OCI-LY1 (cell line): ENCODE measurements at regions not wholly inside any gene's neighbourhood (a gene's known extent, or its start where the extent isn't known, plus 50 kb on each side); places are given as distances from the start of the nearest gene placed in this dataset.

ENCODE experiments used
- CTCF ChIP-seq: fragments of 200-600 bp; sonication (generic), shearing (Covaris generic); IDR thresholded peaks from 2 replicates; pipeline ENCODE4 v1.5.1; 2017; ENCODE audit warnings: mild to moderate bottlenecking, antibody characterized with exemption, low read length, moderate library complexity, mixed read lengths
- EZH2 ChIP-seq: fragments of 200-600 bp; sonication (generic), shearing (Covaris generic); IDR thresholded peaks from 2 replicates; pipeline ENCODE4 v1.8.0; 2017; ENCODE audit warnings: borderline replicate concordance, mixed run types, mild to moderate bottlenecking, antibody characterized with exemption, low read length, moderate library complexity, mixed read lengths

GRCh38 chr4:13142726-13143125 is 341.4 kb downstream of the RAB28 start:
- TF ChIP-seq EZH2, result no peak
- no peak for TF ChIP-seq CTCF
